Transverse colon (tissue), 4 donors: ENCODE measurements at regions not wholly inside any gene's neighbourhood (a gene's known extent, or its start where the extent isn't known, plus 50 kb on each side); places are given as distances from the start of the nearest gene placed in this dataset.

Experiments used
- DNase-seq: peaks from one replicate; pipeline ENCODE4 v3.0.0-alpha.2; 2019
- H3K27ac ChIP-seq, 4 donors: fragments of 200-600 bp; sonication (generic); 2 replicates each; pipeline ENCODE4 v1.5.1; 2016 to 2018; ENCODE audit warnings: inconsistent platforms in 4 of 4
- H3K27me3 ChIP-seq: fragments of 200-600 bp; sonication (generic); 2 replicates; pipeline ENCODE4 v1.5.1; 2017; ENCODE audit warnings: inconsistent platforms
- H3K36me3 ChIP-seq, 4 donors: fragments of 200-600 bp; sonication (generic); 2 replicates each; pipeline ENCODE4 v1.5.1; 2017 to 2019; ENCODE audit warnings: inconsistent platforms in 4 of 4
- H3K4me1 ChIP-seq, 4 donors: fragments of 200-600 bp; sonication (generic); 2 replicates each; pipeline ENCODE4 v1.5.1; 2017 to 2020; ENCODE audit warnings: inconsistent platforms in 4 of 4
- H3K4me3 ChIP-seq, 4 donors: fragments of 200-600 bp; sonication (generic); 1 replicate in 1 of 4; 2 replicates in 3 of 4; pipeline versions ENCODE4 v1.5.1 to v1.6.1; 2017 to 2019; ENCODE audit warnings: inconsistent platforms in 4 of 4
- H3K9me3 ChIP-seq, 2 donors: fragments of 200-600 bp; sonication (generic); 2 replicates each; pipeline ENCODE4 v1.5.1; 2017 to 2019; ENCODE audit warnings: inconsistent platforms in 2 of 2
- CTCF ChIP-seq, 5 experiments: fragments of 200-600 bp in 3 of 5; fragments of 450-650 bp in 2 of 5; sonication (generic) in 3 of 5; IDR thresholded peaks; 1 replicate in 2 of 5; 2 replicates in 3 of 5; pipeline ENCODE4 v1.5.1; 2016 to 2017; ENCODE audit warnings: antibody characterized with exemption in 5 of 5, inconsistent platforms in 3 of 5, mild to moderate bottlenecking in 2 of 5, moderate library complexity in 1 of 5
- EP300 ChIP-seq: sonication (generic); formaldehyde crosslinking; IDR thresholded peaks from one replicate; pipeline ENCODE4 v1.6.1; 2017; ENCODE audit warnings: antibody characterized with exemption, low read depth
- POLR2A ChIP-seq: fragments of 450-650 bp; IDR thresholded peaks from one replicate; pipeline ENCODE4 v1.6.1; 2016; ENCODE audit warnings: antibody characterized with exemption, mild to moderate bottlenecking, moderate library complexity
- POLR2AphosphoS5 ChIP-seq, 3 donors: sonication (generic); formaldehyde crosslinking; IDR thresholded peaks; one replicate each; pipeline ENCODE4 v1.6.1; 2016; ENCODE audit warnings: antibody characterized with exemption in 3 of 3
- WGBS, 2 donors: methylation state at CpG; one replicate each; pipeline ENCODE4 v1.1.5; 2018; ENCODE audit warnings: low coverage in 1 of 2; 5-methylcytosine and 5-hydroxymethylcytosine counted together
- in situ Hi-C, 4 donors: fragments of 200-750 bp; cut with MboI; loops; one replicate each; pipeline versions ENCODE4 v1.15.0 to v1.15.1; 2017; ENCODE audit warnings: low sequenced_read_pairs in 3 of 4, low pct_ligation_motif_present in 1 of 4, low pct_unique_long_range_greater_than_20kb in 1 of 4
- intact Hi-C: fragments of 100-400 bp; cut with DNase I; formaldehyde crosslinking; loops from one replicate; pipeline ENCODE4 v1.15.1; 2023; ENCODE audit warnings: low total_unique reads

GRCh38 chr3:109644332-109644731, 307.0 kb upstream of the DPPA4 start:
- no peak for DNase-seq
- WGBS, 2 donors, result 84 to 92% methylated on average over 2 of the region's 2 CpGs
- H3K4me1 ChIP-seq, result no peaks in the 10 kb centered on the region
- no peaks in the 10 kb centered on the region for H3K36me3 ChIP-seq
- no peak overlapping the region for H3K27ac ChIP-seq
- in situ Hi-C loops (no loop called here), intact Hi-C loops (no loop called here)
- TF ChIP-seq EP300 (no peak), POLR2AphosphoS5 (IDR thresholded peaks at IDR 0.05) (no peak), POLR2A (no peak), CTCF (IDR thresholded peaks at IDR 0.05) (no peak)
- H3K27me3 ChIP-seq, result no peaks in the 10 kb centered on the region
- H3K9me3 ChIP-seq, result no peaks in the 10 kb centered on the region
- H3K4me3 ChIP-seq, result no peak overlapping the region

- WGBS, 2 donors, result 48 to 56% methylated on average over 2 to 3 of the region's 3 CpGs
- TF ChIP-seq EP300, result no peak
- TF ChIP-seq POLR2A, result no peak
- Histone ChIP-seq H3K4me3 (no peak overlapping the region), H3K27me3 (no peaks in the 10 kb centered on the region), H3K4me1 (no peaks in the 10 kb centered on the region), H3K36me3 (no peaks in the 10 kb centered on the region), H3K27ac (no peak overlapping the region), H3K9me3 (no peaks in the 10 kb centered on the region)
- intact Hi-C loops, result no loop called here
- DNase-seq, result no peak
- in situ Hi-C loops, result no loop called here
These were observed 307.4 kb upstream of the DPPA4 start for GRCh38 chr3:109644746-109645145.

GRCh38 chr3:109648027-109648426, 310.7 kb upstream of the DPPA4 start:
- no peaks in the 10 kb centered on the region for H3K4me1 ChIP-seq
- H3K36me3 ChIP-seq, result no peaks in the 10 kb centered on the region
- no peak overlapping the region for H3K27ac ChIP-seq
- H3K4me3 ChIP-seq, result no peak overlapping the region
- peaks cover 0 to 8% of the 10 kb centered on the region in 2 donors for H3K9me3 ChIP-seq
- DNase-seq, result no peak
- no peak for TF ChIP-seq POLR2A
- TF ChIP-seq CTCF (IDR thresholded peaks at IDR 0.05), result no peak
- TF ChIP-seq POLR2AphosphoS5 (IDR thresholded peaks at IDR 0.05), result no peak
- no peak for TF ChIP-seq EP300
- no peaks in the 10 kb centered on the region for H3K27me3 ChIP-seq
- in situ Hi-C loops, result no loop called here
- intact Hi-C loops, result no loop called here
- WGBS, 2 donors, result 73% methylated on average over 6 of the region's 6 CpGs; no CpG with 5 or more reads in 1 of the 2 donors

GRCh38 chr3:109656225-109656624, 318.9 kb upstream of the DPPA4 start:
- H3K27me3 ChIP-seq, result no peaks in the 10 kb centered on the region
- in situ Hi-C loops, result no loop called here
- intact Hi-C loops, result no loop called here
- peaks cover 0 to 8% of the 10 kb centered on the region in 2 donors for H3K9me3 ChIP-seq
- H3K4me1 ChIP-seq, result no peaks in the 10 kb centered on the region
- DNase-seq, result no peak
- no peak overlapping the region for H3K27ac ChIP-seq
- H3K36me3 ChIP-seq, result no peaks in the 10 kb centered on the region
- TF ChIP-seq EP300 (no peak), CTCF (IDR thresholded peaks at IDR 0.05) (no peak), POLR2A (no peak), POLR2AphosphoS5 (IDR thresholded peaks at IDR 0.05) (no peak)
- no peak overlapping the region for H3K4me3 ChIP-seq

- TF ChIP-seq CTCF (IDR thresholded peaks at IDR 0.05), result no peak
- H3K4me3 ChIP-seq, result no peak overlapping the region
- no peak for DNase-seq
- intact Hi-C loops, result no loop called here
- H3K36me3 ChIP-seq, result no peaks in the 10 kb centered on the region
- no peaks in the 10 kb centered on the region for H3K9me3 ChIP-seq
- H3K27ac ChIP-seq, result no peak overlapping the region
- in situ Hi-C loops, result no loop called here
- H3K27me3 ChIP-seq, result no peaks in the 10 kb centered on the region
- H3K4me1 ChIP-seq, result no peaks in the 10 kb centered on the region
These were observed 341.3 kb upstream of the DPPA4 start for GRCh38 chr3:109678600-109678999.
